ENCODE measurements at regions not wholly inside any gene's neighbourhood (a gene's known extent, or its start where the extent isn't known, plus 50 kb on each side); places are given as distances from the start of the nearest gene placed in this dataset.

GRCh38 chr3:18236726-18237125 is 188.4 kb downstream of the SATB1 start (continued):
- TF ChIP-seq GTF2F1 (IDR thresholded peaks at IDR 0.05; ENCODE audit: borderline replicate concordance, low read depth, low read length) (no peak), HDAC6 (IDR thresholded peaks at IDR 0.05; ENCODE audit: low read depth, low read length) (no peak), BACH1 (IDR thresholded peaks at IDR 0.05; ENCODE audit: low read length) (no peak), ATF2 (IDR thresholded peaks at IDR 0.05; ENCODE audit: low read length) (no peak)

All from H1 (cell line).